ENCODE measurements at regions not wholly inside any gene's neighbourhood (a gene's known extent, or its start where the extent isn't known, plus 50 kb on each side); places are given as distances from the start of the nearest gene placed in this dataset.

GRCh38 chr12:85644508-85644907 lies 191.7 kb downstream of the RASSF9 start:
- Histone ChIP-seq H3K4me3 (no peak overlapping the region), H2AFZ (replicated peaks) (no peak overlapping the region), H3F3A (ENCODE audit: low read depth) (no peaks in the 10 kb centered on the region), H3K4me1 (no peaks in the 10 kb centered on the region), H4K20me1 (ENCODE audit: low read depth) (no peaks in the 10 kb centered on the region), H3K27me3 (no peaks in the 10 kb centered on the region), H3K9ac (no peak overlapping the region), H3K79me2 (ENCODE audit: low read depth) (no peaks in the 10 kb centered on the region), H3K27ac (no peak overlapping the region), H3K36me3 (no peaks in the 10 kb centered on the region), H3K9me3 (ENCODE audit: low read depth) (no peaks in the 10 kb centered on the region), H3K4me2 (no peak overlapping the region)
- H3K27ac Mint-ChIP-seq, result no peak overlapping the region
- peaks cover 8% of the 10 kb centered on the region for H3K4me1 Mint-ChIP-seq
- no peaks in the 10 kb centered on the region for H3K27me3 Mint-ChIP-seq (ENCODE audit: insufficient read depth, low read depth)
- H3K9me3 Mint-ChIP-seq, result no peaks in the 10 kb centered on the region
- TF ChIP-seq EZH2 (IDR thresholded peaks at IDR 0.05), result no peak
- no peak for TF ChIP-seq EZH2phosphoT487 (IDR thresholded peaks at IDR 0.05)
- TF ChIP-seq, protein P1, sequence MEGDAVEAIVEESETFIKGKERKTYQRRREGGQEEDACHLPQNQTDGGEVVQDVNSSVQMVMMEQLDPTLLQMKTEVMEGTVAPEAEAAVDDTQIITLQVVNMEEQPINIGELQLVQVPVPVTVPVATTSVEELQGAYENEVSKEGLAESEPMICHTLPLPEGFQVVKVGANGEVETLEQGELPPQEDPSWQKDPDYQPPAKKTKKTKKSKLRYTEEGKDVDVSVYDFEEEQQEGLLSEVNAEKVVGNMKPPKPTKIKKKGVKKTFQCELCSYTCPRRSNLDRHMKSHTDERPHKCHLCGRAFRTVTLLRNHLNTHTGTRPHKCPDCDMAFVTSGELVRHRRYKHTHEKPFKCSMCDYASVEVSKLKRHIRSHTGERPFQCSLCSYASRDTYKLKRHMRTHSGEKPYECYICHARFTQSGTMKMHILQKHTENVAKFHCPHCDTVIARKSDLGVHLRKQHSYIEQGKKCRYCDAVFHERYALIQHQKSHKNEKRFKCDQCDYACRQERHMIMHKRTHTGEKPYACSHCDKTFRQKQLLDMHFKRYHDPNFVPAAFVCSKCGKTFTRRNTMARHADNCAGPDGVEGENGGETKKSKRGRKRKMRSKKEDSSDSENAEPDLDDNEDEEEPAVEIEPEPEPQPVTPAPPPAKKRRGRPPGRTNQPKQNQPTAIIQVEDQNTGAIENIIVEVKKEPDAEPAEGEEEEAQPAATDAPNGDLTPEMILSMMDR (IDR thresholded peaks at IDR 0.05), result no peak
- no peak overlapping the region for H3K4me3 Mint-ChIP-seq
- no peak for DNase-seq (ENCODE audit: low spot score)
- H3K36me3 Mint-ChIP-seq, result no peaks in the 10 kb centered on the region

GRCh38 chr12:85653731-85654455 lies 182.3 kb downstream of the RASSF9 start:
- H3K4me1 Mint-ChIP-seq, result no peaks in the 10 kb centered on the region
- no peaks in the 10 kb centered on the region for H3F3A ChIP-seq (ENCODE audit: low read depth)
- H3K4me2 ChIP-seq, result no peak overlapping the region
- no peak overlapping the region for H3K9ac ChIP-seq
- H3K27ac ChIP-seq, result no peak overlapping the region
- H3K36me3 ChIP-seq, result no peaks in the 10 kb centered on the region
- H3K4me1 ChIP-seq, result no peaks in the 10 kb centered on the region
- no peaks in the 10 kb centered on the region for H4K20me1 ChIP-seq (ENCODE audit: low read depth)
- no peaks in the 10 kb centered on the region for H3K27me3 Mint-ChIP-seq (ENCODE audit: insufficient read depth, low read depth)
- H3K27ac Mint-ChIP-seq, result no peak overlapping the region
- no peaks in the 10 kb centered on the region for H3K27me3 ChIP-seq
- H3K79me2 ChIP-seq (ENCODE audit: low read depth), result no peaks in the 10 kb centered on the region
- DNase-seq (ENCODE audit: low spot score), result no peak
- H3K9me3 ChIP-seq (ENCODE audit: low read depth), result no peaks in the 10 kb centered on the region
- no peak overlapping the region for H3K4me3 ChIP-seq
- no peak overlapping the region for H3K4me3 Mint-ChIP-seq
- no peaks in the 10 kb centered on the region for H3K36me3 Mint-ChIP-seq
- H2AFZ ChIP-seq (replicated peaks), result no peak overlapping the region
- peaks cover 17% of the 10 kb centered on the region for H3K9me3 Mint-ChIP-seq
- TF ChIP-seq, protein P1 (IDR thresholded peaks at IDR 0.05), result no peak
- TF ChIP-seq EZH2 (IDR thresholded peaks at IDR 0.05), result no peak
- TF ChIP-seq EZH2phosphoT487 (IDR thresholded peaks at IDR 0.05), result no peak

- Histone ChIP-seq H3K27ac (no peak overlapping the region), H3K9me3 (ENCODE audit: low read depth) (no peaks in the 10 kb centered on the region), H3K79me2 (ENCODE audit: low read depth) (no peaks in the 10 kb centered on the region), H3K36me3 (no peaks in the 10 kb centered on the region), H3K4me2 (no peak overlapping the region), H3K9ac (no peak overlapping the region), H3K4me3 (no peak overlapping the region), H3K4me1 (no peaks in the 10 kb centered on the region), H3K27me3 (no peaks in the 10 kb centered on the region), H2AFZ (replicated peaks) (no peak overlapping the region), H3F3A (ENCODE audit: low read depth) (no peaks in the 10 kb centered on the region), H4K20me1 (ENCODE audit: low read depth) (no peaks in the 10 kb centered on the region)
- H3K36me3 Mint-ChIP-seq, result no peaks in the 10 kb centered on the region
- peaks cover 20% of the 10 kb centered on the region for H3K9me3 Mint-ChIP-seq
- no peak for DNase-seq (ENCODE audit: low spot score)
- H3K4me3 Mint-ChIP-seq, result no peak overlapping the region
- no peaks in the 10 kb centered on the region for H3K27me3 Mint-ChIP-seq (ENCODE audit: insufficient read depth, low read depth)
- H3K27ac Mint-ChIP-seq, result no peak overlapping the region
- H3K4me1 Mint-ChIP-seq, result no peaks in the 10 kb centered on the region
- TF ChIP-seq EZH2 (IDR thresholded peaks at IDR 0.05) (no peak), EZH2phosphoT487 (IDR thresholded peaks at IDR 0.05) (no peak)
- TF ChIP-seq, protein P1 (IDR thresholded peaks at IDR 0.05), result no peak
These were observed 181.8 kb downstream of the RASSF9 start for GRCh38 chr12:85654456-85654840.

Data from neural progenitor cell (in vitro differentiated cells).